Pulmonary artery endothelial cell (primary cell): ENCODE measurements at regions not wholly inside any gene's neighbourhood (a gene's known extent, or its start where the extent isn't known, plus 50 kb on each side); places are given as distances from the start of the nearest gene placed in this dataset.

Experiments used
- DNase-seq: peaks from one replicate; pipeline ENCODE4 v3.0.0-alpha.2; 2011; ENCODE audit warnings: low read depth, low spot score

- no peak for DNase-seq
These were observed 661.3 kb downstream of the BCKDHB start for GRCh38 chr6:80767808-80768207.

DNA sequence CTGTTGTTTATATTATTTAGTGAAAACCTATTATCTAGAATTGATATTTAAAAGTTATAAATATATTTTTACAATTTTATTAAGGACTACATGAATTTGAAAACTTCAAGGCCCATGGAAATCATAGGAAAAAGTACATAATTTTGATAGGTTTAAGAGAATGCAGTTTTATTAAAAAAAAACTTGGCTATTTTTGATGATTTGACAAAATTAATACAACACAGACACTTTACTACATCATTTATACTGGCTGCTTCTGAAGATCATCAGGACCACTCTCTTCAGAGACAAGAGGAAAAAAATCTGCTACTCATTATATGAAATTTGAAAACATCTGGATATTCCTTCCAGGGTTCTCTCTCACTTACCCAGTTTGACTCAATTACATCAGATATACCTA lies 637.7 kb downstream of the BCKDHB start:
- no peak for DNase-seq

DNA sequence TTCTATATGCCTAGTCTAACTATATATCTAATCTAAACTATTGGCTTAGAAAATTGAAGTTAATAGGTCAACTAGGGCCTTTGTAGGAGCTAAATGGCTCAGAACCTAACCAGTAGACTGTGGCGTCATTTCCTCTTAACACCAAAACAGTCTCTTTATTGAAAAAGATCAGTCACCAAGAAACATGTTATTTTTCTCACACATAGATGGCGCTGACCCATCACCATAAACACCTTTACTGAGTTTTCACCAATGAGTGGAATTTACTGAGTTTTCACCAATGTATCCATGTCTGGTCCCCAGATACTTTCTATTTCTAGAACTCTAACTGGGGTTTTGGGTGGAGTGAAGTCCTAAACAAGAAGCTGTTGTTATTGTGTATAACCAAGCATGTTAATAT lies 636.0 kb downstream of the BCKDHB start:
- DNase-seq, result no peak

- DNase-seq, result no peak
These were observed 627.2 kb downstream of the BCKDHB start for GRCh38 chr6:80733641-80734040.

- DNase-seq, result no peak
These were observed 622.4 kb downstream of the BCKDHB start for GRCh38 chr6:80728830-80729229.

- no peak for DNase-seq
These were observed 621.8 kb downstream of the BCKDHB start for GRCh38 chr6:80728101-80728750.

GRCh38 chr6:80725156-80725930 lies 618.9 kb downstream of the BCKDHB start:
- DNase-seq, result no peak

GRCh38 chr6:80720824-80721223 lies 614.4 kb downstream of the BCKDHB start:
- no peak for DNase-seq

GRCh38 chr6:80714513-80714912 lies 608.0 kb downstream of the BCKDHB start:
- no peak for DNase-seq

GRCh38 chr6:80698459-80698858 lies 592.0 kb downstream of the BCKDHB start:
- no peak for DNase-seq

GRCh38 chr6:80696268-80696667 lies 589.8 kb downstream of the BCKDHB start:
- DNase-seq, result no peak

DNA sequence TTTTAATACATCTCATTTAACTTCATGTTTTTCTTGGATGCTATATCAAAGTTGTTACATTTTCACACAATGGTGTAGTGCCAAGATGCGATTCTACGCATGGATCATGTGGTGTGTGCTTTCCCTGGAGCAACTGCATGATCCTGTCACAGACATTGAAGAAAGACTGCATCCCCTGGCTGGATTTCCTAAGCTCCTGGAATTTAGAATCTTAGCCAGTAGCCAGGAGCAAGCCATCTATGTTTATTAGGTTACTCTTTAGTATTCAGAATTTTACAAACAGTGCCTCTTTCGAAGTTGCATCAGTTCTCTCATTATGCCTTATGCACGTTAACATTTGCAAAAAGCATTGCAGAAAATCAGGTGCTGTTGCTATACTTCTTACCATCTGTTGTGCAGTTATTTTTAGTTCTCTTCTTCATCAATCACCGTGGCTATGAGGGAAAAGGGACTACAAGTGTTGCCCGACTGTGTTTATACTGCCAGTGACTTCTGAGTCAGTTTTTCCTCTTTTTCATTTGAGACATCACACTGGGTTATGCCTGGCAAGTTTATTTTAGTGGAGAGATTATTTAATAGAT lies 584.2 kb downstream of the BCKDHB start:
- DNase-seq, result no peak

DNA sequence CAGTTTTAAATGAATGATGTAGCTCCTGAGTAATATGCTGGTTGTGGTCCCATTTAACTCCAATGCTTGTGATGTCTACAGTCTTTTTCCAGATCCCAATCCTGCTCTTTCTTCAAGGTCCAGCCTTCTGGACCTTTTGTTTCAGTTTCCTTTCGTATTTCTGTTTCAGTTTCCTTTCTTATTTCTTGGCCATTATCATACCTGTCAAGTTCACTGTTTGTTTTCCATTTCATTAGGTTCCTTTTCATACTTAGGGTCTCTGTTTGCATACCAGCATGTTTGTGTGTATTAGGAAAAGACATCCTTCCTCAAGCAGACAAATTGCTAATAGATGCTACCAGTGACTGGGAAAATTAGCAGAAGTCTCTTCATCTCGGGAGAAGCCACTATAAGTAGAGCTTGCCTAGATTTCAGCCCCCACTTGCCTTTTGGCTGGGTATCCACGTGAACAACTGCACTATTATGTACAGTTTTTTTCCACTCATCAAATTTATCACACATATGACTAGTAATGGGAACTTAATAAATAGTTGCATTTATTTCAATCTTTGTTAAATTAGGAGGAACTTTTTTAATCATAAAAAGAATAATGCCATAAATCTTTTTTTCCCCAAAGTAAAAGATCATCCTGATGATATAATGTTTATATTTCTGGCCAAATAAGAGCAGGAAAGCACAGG lies 583.4 kb downstream of the BCKDHB start:
- DNase-seq, result no peak

DNA sequence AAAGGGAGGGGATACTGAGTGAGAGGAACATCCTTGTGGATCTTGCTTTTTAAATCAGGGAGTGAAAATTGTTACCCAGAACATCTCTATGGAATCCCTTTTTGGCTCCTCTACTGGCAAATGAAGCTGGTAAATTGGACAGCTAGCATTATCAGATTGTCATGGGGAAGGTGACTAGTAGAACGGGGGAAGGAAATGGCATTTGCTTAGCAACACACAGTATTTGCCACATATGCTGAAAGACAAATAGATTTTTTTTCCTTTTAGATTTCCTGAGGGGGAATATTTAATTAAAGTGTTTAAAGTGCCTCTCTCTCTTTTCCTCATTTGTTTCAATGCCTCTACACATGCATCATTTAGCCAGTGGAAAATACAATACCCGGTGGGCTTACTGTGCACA lies 573.5 kb downstream of the BCKDHB start:
- DNase-seq, result no peak

DNA sequence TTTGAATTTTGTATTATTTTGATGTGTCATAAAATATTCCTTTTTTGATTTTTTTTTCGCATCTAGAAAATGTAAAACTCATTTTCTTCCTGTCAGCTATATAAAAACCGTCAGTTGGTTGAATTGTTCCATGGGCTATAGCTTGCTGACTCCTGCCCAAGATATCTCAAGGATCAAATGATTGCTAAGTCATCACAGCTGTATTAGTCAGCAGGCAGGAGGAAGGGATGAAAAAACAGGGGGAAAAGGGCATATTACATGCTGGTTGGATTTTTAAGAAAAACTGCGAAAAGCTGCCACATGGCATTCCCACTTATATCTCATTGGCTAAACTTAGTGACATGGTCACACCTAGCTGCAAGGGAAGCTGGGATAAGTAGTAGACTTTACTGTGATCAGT lies 569.9 kb downstream of the BCKDHB start:
- no peak for DNase-seq

GRCh38 chr6:80674669-80675068 lies 568.2 kb downstream of the BCKDHB start:
- DNase-seq, result no peak

GRCh38 chr6:80673367-80673766 lies 566.9 kb downstream of the BCKDHB start:
- DNase-seq, result no peak

- no peak for DNase-seq
These were observed 560.5 kb downstream of the BCKDHB start for GRCh38 chr6:80667006-80667405.

DNA sequence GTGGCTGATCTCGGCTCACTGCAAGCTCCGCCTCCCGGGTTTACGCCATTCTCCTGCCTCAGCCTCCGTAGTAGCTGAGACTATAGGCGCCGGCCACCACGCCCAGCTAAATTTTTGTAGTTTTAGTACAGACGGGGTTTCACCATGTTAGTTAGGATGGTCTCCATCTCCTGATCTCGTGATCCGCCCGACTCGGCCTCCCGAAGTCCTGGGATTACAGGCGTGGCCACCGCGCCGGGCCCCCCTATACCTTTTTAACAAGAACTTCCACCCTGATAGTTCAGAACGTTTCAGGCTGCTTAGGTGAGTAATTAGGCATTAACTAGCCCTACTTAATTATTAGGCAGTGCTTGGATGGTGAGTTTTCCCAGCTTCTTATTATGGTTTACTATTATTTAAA lies 552.5 kb downstream of the BCKDHB start:
- DNase-seq, result no peak

DNA sequence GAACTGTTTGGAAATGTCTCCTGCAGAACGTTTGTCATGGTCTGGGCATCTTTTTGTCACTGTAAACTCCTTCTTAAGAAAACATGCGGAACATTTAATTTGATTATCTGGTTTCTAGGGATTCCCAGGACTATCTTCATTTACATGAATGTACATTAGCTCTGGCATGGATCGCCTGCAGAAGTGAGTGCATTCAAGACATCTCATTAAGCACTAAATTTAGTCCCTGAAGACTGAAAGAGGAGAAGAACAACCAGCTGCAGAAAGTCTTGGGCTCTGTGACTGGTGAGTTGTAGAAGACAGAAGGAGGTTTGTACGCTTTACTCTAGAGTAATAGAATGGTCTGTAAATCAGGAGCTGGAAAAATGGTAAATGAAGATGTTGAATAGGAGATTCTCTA lies 540.7 kb downstream of the BCKDHB start:
- no peak for DNase-seq

DNA sequence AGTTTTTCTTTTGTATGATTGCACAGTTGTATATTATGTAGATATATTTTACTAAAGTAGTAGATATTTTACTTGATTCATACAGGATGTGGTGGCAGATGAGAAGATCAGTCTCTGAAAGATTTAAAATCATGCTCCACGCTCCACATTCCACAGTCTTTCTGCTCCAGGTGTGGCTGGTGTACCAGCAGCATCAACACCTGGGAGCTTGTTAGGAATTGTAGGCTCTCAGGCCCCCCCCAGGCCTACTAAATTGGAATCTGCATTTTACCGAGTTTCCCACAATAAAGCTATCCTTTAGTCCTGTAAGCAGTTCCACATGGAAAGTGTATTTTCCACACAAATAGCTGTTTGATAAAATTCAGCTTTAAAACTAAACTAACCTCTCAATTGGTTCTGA lies 537.4 kb downstream of the BCKDHB start:
- DNase-seq, result no peak

- DNase-seq, result no peak
These were observed 536.0 kb downstream of the BCKDHB start for GRCh38 chr6:80642452-80642851.
